Gastroesophageal sphincter (tissue), 3 donors: ENCODE measurements at regions not wholly inside any gene's neighbourhood (a gene's known extent, or its start where the extent isn't known, plus 50 kb on each side); places are given as distances from the start of the nearest gene placed in this dataset.

Experiments used
- CTCF ChIP-seq, 4 experiments: fragments of 200-600 bp in 2 of 4; fragments of 450-650 bp in 2 of 4; sonication (generic) in 1 of 4; IDR thresholded peaks; one replicate each; pipeline ENCODE4 v1.5.1; 2017 to 2019; ENCODE audit warnings: antibody characterized with exemption in 4 of 4, mild to moderate bottlenecking in 2 of 4, moderate library complexity in 2 of 4
- POLR2A ChIP-seq, 2 donors: fragments of 450-650 bp; IDR thresholded peaks; one replicate each; pipeline ENCODE4 v1.6.1; 2017; ENCODE audit warnings: antibody characterized with exemption in 2 of 2, mild to moderate bottlenecking in 2 of 2, moderate library complexity in 1 of 2
- POLR2AphosphoS5 ChIP-seq: sonication (generic); formaldehyde crosslinking; IDR thresholded peaks from one replicate; pipeline ENCODE4 v1.6.1; 2017; ENCODE audit warnings: antibody characterized with exemption

- TF ChIP-seq CTCF (IDR thresholded peaks at IDR 0.05), result no peak
- no peak for TF ChIP-seq POLR2A (IDR thresholded peaks at IDR 0.05)
- no peak for TF ChIP-seq POLR2AphosphoS5
Observed at GRCh38 chr7:142311876-142312275, 54.0 kb upstream of the PRSS58 start.
